ENCODE measurements at regions not wholly inside any gene's neighbourhood (a gene's known extent, or its start where the extent isn't known, plus 50 kb on each side); places are given as distances from the start of the nearest gene placed in this dataset.
"Not testable (repeated sequence)": the region's sequence is repeated elsewhere in the genome, so short reads cannot be mapped to it uniquely, and the experiment has no call there.

- Histone ChIP-seq H3K36me3 (replicated peaks) (no peaks in the 10 kb centered on the region), H3K4me3 (no peak overlapping the region), H3K9me3 (no peaks in the 10 kb centered on the region), H3K4me1 (peaks cover 7% of the 10 kb centered on the region), H3K27me3 (ENCODE audit: low read depth) (no peaks in the 10 kb centered on the region)
- in situ Hi-C loops (cut with MboI; ENCODE audit: low sequenced_read_pairs) = no loop called here
- no peak for DNase-seq (ENCODE audit: low spot score in 2 of 2)
Measured at GRCh38 chr17:5921512-5922282, 148.5 kb upstream of the WSCD1 start.

- Histone ChIP-seq H3K4me3 (no peak overlapping the region), H3K36me3 (replicated peaks) (no peaks in the 10 kb centered on the region), H3K9me3 (no peaks in the 10 kb centered on the region), H3K4me1 (peaks cover 7% of the 10 kb centered on the region), H3K27me3 (ENCODE audit: low read depth) (no peaks in the 10 kb centered on the region)
- in situ Hi-C loops (cut with MboI; ENCODE audit: low sequenced_read_pairs) = no loop called here
- DNase-seq (ENCODE audit: low spot score in 2 of 2) = no peak
Measured at GRCh38 chr17:5922476-5922875, 147.7 kb upstream of the WSCD1 start.

- no peaks in the 10 kb centered on the region for H3K27me3 ChIP-seq (ENCODE audit: low read depth)
- no peak overlapping the region for H3K4me3 ChIP-seq
- H3K36me3 ChIP-seq (replicated peaks) = no peaks in the 10 kb centered on the region
- in situ Hi-C loops (cut with MboI; ENCODE audit: low sequenced_read_pairs) = no loop called here
- no peak for DNase-seq (ENCODE audit: low spot score in 2 of 2)
- no peaks in the 10 kb centered on the region for H3K9me3 ChIP-seq
- H3K4me1 ChIP-seq = no peaks in the 10 kb centered on the region
Measured at GRCh38 chr17:5929721-5930120, 140.5 kb upstream of the WSCD1 start.

DNA sequence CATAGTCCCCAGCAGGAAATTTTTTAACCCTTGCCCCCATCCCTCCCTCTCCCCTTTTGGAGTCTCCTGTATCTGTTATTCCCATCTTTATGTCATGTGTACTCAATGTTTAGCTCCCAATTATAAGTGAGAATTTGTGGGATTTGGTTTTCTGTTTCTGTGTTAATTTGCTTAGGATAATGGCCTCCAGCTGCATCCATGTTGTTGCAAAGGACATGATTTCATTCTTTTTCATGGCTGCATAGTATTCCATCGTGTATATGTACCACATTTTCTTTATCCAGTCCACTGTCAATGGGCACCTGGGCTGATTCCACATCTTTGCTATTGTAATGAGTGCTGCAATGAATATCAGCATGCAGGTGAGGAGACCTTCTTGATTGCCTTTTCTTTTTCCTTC lies 139.6 kb upstream of the WSCD1 start:
- DNase-seq (ENCODE audit: low spot score in 2 of 2); H3K27me3 ChIP-seq (ENCODE audit: low read depth); H3K4me3 ChIP-seq; in situ Hi-C loops (cut with MboI; ENCODE audit: low sequenced_read_pairs); H3K9me3 ChIP-seq; H3K4me1 ChIP-seq; H3K36me3 ChIP-seq (replicated peaks): not testable (repeated sequence)

GRCh38 chr17:5931616-5932015 lies 138.6 kb upstream of the WSCD1 start:
- Histone ChIP-seq H3K4me3 (no peak overlapping the region), H3K36me3 (replicated peaks) (no peaks in the 10 kb centered on the region), H3K27me3 (ENCODE audit: low read depth) (no peaks in the 10 kb centered on the region), H3K9me3 (no peaks in the 10 kb centered on the region), H3K4me1 (no peaks in the 10 kb centered on the region)
- DNase-seq (ENCODE audit: low spot score in 2 of 2) = no peak
- in situ Hi-C loops (cut with MboI; ENCODE audit: low sequenced_read_pairs) = no loop called here

DNA sequence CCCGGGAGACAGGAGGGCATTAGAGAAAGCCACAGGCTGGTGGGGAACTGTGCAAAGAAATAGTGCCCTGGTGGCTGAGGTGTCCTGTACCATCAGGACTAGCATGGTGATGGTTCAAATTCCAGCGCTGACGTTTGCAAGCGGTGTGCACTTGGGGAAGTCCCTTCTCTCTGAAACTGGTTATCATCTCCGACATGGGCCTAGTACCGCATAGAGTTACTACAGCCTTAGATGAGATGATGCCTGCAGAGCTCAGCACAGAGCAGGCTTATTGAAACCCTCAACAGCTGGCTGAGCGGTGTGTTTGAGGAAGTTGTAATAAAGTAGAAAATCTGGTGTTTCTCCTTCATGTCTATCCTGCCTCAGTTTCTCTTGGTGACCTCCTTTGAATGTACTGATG lies 136.7 kb upstream of the WSCD1 start:
- in situ Hi-C loops (cut with MboI; ENCODE audit: low sequenced_read_pairs) = no loop called here
- Histone ChIP-seq H3K4me1 (no peaks in the 10 kb centered on the region), H3K27me3 (ENCODE audit: low read depth) (no peaks in the 10 kb centered on the region), H3K4me3 (no peak overlapping the region), H3K9me3 (no peaks in the 10 kb centered on the region), H3K36me3 (replicated peaks) (no peaks in the 10 kb centered on the region)
- DNase-seq (ENCODE audit: low spot score in 2 of 2) = no peak

DNA sequence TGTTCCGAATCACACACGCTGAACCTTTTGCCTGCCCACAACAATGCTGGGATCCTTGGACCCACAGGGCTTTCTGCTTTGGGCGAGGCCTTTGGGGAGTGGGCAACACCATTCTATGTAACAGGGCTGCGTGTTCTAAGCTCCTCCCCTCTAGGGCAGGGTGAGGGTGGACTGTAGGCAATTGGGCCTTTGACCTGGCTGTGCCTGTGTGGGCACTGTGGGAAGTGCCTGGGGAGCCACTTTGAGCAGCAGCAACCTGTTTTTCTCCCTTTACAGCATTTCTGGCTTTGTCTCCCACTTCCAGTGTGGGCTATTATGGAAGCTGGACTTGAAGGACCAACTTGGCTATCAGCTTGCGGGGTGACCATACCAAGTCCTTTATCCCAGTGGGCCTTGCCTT lies 128.9 kb upstream of the WSCD1 start:
- Histone ChIP-seq H3K9me3 (no peaks in the 10 kb centered on the region), H3K4me1 (no peaks in the 10 kb centered on the region), H3K36me3 (replicated peaks) (no peaks in the 10 kb centered on the region), H3K4me3 (no peak overlapping the region), H3K27me3 (ENCODE audit: low read depth) (no peaks in the 10 kb centered on the region)
- DNase-seq (ENCODE audit: low spot score in 2 of 2) = no peak
- in situ Hi-C loops (cut with MboI; ENCODE audit: low sequenced_read_pairs) = no loop called here

DNA sequence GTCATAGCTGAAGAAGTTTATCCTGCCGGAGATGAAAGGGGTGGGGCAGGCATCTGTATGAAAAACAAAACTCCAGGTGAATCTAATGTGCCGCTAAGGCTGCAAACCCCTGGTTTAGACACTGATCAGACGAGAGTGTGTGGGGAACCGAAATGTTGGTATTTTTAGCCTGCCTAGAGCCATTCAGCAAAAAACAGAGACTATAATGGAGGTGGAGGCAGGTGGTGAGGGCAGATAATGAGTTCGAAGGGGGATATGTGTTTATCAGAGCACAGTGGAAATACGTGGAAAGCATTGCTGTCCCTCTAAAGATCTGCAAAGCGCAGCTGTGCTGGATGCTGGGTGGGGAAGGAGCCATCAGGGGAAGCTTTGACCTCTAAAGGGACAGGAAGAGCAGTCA lies 127.5 kb upstream of the WSCD1 start:
- Histone ChIP-seq H3K27me3 (ENCODE audit: low read depth) (no peaks in the 10 kb centered on the region), H3K4me1 (no peaks in the 10 kb centered on the region), H3K4me3 (no peak overlapping the region), H3K9me3 (no peaks in the 10 kb centered on the region), H3K36me3 (replicated peaks) (no peaks in the 10 kb centered on the region)
- in situ Hi-C loops (cut with MboI; ENCODE audit: low sequenced_read_pairs) = no loop called here
- DNase-seq (ENCODE audit: low spot score in 2 of 2) = no peak

GRCh38 chr17:5943232-5943631 lies 126.9 kb upstream of the WSCD1 start:
- Histone ChIP-seq H3K4me1 (no peaks in the 10 kb centered on the region), H3K4me3 (no peak overlapping the region), H3K36me3 (replicated peaks) (no peaks in the 10 kb centered on the region), H3K9me3 (no peaks in the 10 kb centered on the region), H3K27me3 (ENCODE audit: low read depth) (no peaks in the 10 kb centered on the region)
- in situ Hi-C loops (cut with MboI; ENCODE audit: low sequenced_read_pairs) = no loop called here
- DNase-seq (ENCODE audit: low spot score in 2 of 2) = no peak

DNA sequence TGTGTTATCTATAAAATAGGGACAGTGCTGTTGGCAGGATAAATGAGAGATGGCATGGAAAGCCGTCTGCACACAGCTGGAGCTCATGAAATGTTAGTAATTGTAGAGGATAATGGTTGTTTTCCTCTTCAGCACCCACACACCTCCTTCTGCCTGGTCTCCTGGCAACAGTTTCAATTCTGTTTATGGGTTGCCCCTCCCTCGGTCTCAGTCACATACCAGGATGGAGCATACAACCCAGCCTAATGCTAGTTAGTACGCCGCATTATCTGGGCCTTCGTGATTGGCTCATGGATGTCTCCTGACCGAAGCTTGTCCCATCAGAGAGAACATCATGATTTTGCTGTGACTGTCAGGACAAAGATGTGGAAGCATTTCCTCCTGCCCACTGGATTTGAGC lies 126.2 kb upstream of the WSCD1 start:
- in situ Hi-C loops (cut with MboI; ENCODE audit: low sequenced_read_pairs) = no loop called here
- no peaks in the 10 kb centered on the region for H3K36me3 ChIP-seq (replicated peaks)
- no peaks in the 10 kb centered on the region for H3K4me1 ChIP-seq
- H3K4me3 ChIP-seq = no peak overlapping the region
- no peak for DNase-seq (ENCODE audit: low spot score in 2 of 2)
- H3K9me3 ChIP-seq = no peaks in the 10 kb centered on the region
- no peaks in the 10 kb centered on the region for H3K27me3 ChIP-seq (ENCODE audit: low read depth)

- Histone ChIP-seq H3K36me3 (replicated peaks) (no peaks in the 10 kb centered on the region), H3K4me1 (no peaks in the 10 kb centered on the region), H3K4me3 (no peak overlapping the region), H3K27me3 (ENCODE audit: low read depth) (no peaks in the 10 kb centered on the region), H3K9me3 (no peaks in the 10 kb centered on the region)
- in situ Hi-C loops (cut with MboI; ENCODE audit: low sequenced_read_pairs) = no loop called here
- no peak for DNase-seq (ENCODE audit: low spot score in 2 of 2)
Measured at GRCh38 chr17:5947701-5948180, 122.4 kb upstream of the WSCD1 start.

- Histone ChIP-seq H3K4me3 (no peak overlapping the region), H3K27me3 (ENCODE audit: low read depth) (no peaks in the 10 kb centered on the region), H3K36me3 (replicated peaks) (no peaks in the 10 kb centered on the region), H3K9me3 (no peaks in the 10 kb centered on the region), H3K4me1 (no peaks in the 10 kb centered on the region)
- DNase-seq (ENCODE audit: low spot score in 2 of 2) = no peak
- in situ Hi-C loops (cut with MboI; ENCODE audit: low sequenced_read_pairs) = no loop called here
Measured at GRCh38 chr17:5948811-5949210, 121.4 kb upstream of the WSCD1 start.

DNA sequence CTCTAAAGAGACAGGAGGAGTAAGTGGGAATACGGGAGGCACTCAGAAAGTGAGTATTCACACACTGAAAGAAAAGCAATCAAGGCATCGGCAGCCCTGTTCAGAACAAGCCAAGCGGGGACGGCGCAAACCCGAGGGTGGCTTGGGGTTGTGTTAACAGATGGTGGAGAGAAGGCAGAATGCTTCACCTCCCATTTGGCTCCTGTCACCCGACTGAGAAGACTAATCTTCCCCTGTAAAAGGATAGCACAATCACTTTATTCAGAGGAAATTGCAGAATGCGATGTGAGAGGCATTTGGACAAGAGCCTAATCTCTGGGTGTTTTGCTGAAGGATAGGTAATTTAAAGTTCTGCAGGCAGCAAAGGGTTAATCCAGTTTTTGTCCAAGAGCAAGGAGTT lies 119.3 kb upstream of the WSCD1 start:
- no peak for DNase-seq (ENCODE audit: low spot score in 2 of 2)
- in situ Hi-C loops (cut with MboI; ENCODE audit: low sequenced_read_pairs) = no loop called here
- H3K9me3 ChIP-seq = no peaks in the 10 kb centered on the region
- H3K36me3 ChIP-seq (replicated peaks) = no peaks in the 10 kb centered on the region
- no peak overlapping the region for H3K4me3 ChIP-seq
- H3K27me3 ChIP-seq (ENCODE audit: low read depth) = no peaks in the 10 kb centered on the region
- no peaks in the 10 kb centered on the region for H3K4me1 ChIP-seq

DNA sequence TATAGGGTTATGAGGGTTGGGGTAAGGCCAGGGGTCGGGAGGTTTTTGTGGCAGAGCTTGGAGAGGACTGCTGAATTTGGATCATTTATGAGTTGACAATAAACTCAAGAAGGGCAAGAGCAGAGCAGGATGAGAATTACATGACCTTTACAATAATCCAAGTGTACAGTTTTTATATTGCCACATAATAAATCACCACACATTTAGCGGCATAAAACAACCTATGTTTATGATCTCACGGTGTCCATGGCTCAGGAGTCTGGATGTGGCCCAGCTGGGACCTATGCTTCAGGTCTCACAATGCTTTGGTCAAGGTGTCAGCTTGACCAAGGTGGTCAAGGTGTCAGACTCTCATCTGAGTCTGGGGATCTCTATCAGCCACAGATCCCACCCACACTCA lies 118.3 kb upstream of the WSCD1 start:
- no peak for DNase-seq (ENCODE audit: low spot score in 2 of 2)
- Histone ChIP-seq H3K9me3 (no peaks in the 10 kb centered on the region), H3K4me1 (no peaks in the 10 kb centered on the region), H3K27me3 (ENCODE audit: low read depth) (no peaks in the 10 kb centered on the region), H3K36me3 (replicated peaks) (no peaks in the 10 kb centered on the region), H3K4me3 (no peak overlapping the region)
- in situ Hi-C loops (cut with MboI; ENCODE audit: low sequenced_read_pairs) = no loop called here

GRCh38 chr17:5952518-5952917 lies 117.7 kb upstream of the WSCD1 start:
- Histone ChIP-seq H3K4me1 (no peaks in the 10 kb centered on the region), H3K27me3 (ENCODE audit: low read depth) (no peaks in the 10 kb centered on the region), H3K9me3 (no peaks in the 10 kb centered on the region), H3K36me3 (replicated peaks) (no peaks in the 10 kb centered on the region), H3K4me3 (no peak overlapping the region)
- in situ Hi-C loops (cut with MboI; ENCODE audit: low sequenced_read_pairs) = no loop called here
- DNase-seq (ENCODE audit: low spot score in 2 of 2) = no peak

Measured in HAP-1 (cell line).